NCI-H1694 (cell line): ENCODE measurements at regions not wholly inside any gene's neighbourhood (a gene's known extent, or its start where the extent isn't known, plus 50 kb on each side); places are given as distances from the start of the nearest gene placed in this dataset.
"Not testable (repeated sequence)": the region's sequence is repeated elsewhere in the genome, so short reads cannot be mapped to it uniquely, and the experiment has no call there.

ENCODE experiments used
- DNase-seq: peaks from one replicate; lab custom pipeline; 2025; lab: John Stamatoyannopoulos, UW

DNA sequence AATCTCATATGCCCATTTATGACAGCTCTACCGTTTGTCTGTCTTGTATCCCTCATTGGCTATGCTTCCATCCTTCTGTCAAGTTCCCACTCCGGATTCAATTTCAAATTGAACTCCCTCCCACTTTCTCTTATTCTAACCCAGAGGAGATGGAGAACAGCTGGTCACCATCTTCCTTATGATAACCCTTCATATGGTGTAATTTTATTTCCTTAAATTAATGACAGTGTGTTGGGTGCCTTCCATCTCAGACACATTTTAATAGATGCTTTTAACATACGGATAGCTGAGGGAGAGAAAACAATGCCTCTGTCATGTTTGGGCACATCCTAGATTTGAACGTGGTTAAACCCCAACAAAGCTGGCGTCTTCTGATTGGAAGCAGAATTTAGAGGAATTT lies 103.0 kb upstream of the PLXNA2 start:
- DNase-seq: peak; percentile 93

DNA sequence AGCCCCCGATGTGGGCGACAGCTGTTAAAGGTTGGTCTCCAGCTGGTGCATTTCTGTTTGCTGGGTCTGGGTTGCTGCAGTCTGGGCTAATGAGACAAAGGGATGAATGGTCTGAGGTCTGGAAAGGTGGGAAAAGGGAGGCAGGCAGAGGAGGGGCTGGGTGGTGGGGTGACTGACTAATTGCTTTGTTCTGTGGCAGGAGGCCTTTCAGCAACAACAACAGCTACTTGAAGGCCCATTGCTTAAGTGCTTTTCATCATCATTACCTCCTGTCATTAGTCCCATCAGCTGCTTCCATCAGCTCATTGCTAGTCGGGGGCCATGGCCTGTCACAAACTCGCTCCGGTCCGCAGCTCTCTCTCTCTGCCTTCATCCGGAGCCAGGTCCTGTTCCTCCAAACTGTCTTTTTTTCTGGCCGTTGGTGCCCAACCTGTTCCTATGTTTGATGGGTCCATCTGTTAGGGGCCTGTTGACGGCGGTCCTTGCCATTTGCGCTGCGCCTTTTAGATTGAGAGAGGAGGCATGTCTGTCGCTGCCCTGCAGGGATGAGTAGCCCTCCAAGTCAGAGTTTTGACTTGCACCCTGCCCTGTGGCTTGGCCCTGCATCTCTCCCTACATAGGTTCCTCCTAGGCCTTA lies 105.6 kb upstream of the PLXNA2 start:
- peak; percentile 38 for DNase-seq

DNA sequence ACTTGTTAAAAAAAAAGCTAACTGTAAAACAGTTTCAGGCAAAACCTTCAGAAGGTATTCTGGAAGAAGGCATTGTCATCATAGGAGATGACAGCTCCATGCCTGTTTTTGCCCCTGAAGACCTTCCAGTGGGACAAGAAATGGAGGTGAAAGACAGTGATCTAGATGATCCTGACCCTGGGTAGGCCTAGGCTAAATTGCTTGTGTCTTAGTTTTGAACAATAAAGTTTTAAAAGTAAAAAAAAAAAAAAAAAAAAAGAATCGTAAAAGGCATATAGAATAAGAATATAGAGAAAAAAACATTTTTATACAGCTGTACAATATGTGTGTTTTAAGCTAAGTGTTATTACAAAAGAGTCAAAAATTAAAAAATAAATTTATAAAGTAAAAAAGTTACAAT lies 106.6 kb upstream of the PLXNA2 start:
- DNase-seq: no peak

GRCh38 chr1:208351838-208352237 lies 107.7 kb upstream of the PLXNA2 start:
- DNase-seq: no peak

DNA sequence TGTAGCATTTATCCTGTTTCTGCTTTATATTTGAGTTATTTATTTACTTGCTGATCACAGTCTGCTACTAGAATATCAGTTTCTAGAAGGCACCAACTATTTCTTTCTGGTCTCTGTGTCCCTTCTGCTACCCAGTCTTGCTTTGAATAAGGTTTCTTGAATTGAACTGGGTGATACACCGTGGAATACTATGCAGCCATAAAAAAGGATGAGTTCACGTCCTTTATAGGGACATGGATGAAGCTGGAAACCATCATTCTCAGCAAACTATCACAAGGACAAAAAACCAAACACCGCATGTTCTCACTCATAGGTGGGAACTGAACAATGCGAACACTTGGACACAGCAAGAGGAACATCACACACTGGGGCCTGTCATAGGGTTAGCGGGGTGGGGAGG lies 109.6 kb upstream of the PLXNA2 start:
- DNase-seq: not testable (repeated sequence)

DNA sequence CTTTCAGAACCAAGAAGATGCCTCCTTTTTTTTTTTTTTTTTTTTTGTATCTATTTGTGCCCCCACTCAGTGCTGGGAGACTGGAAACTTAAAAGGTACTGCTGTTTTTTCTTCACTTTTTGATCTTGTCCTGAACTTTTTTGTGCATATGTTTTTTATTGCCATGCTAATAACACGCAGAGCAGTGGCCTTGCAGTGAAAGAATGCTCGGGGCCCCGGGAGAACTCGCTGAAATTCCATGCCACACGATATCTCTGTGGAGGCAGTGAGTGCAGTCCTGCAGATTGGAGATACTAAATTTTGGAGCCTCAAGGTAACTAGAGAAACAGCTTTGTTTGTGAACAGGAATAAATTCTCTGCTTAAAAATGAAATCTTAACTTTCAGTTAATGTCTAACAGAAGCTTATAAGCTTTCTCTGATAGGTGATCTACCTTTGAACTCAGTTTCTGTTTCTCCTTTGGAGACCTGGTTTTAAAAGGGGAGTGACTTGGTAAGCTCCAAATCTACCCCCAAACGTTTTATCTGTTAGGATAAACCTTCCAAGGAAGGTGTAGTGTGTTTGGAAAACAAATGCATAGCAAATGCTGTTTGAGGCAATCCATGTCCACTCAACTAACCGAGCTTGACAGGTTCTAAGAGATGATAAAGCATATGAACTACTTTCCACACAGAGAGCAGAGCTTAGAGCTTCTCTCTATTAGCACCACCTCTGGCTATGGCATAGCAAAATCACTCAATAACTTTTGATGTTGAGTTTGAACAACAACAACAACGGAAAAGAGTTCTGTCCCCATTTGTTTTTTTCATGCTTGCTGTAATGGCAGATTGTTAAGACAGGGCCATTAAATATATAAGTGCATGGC lies 113.7 kb upstream of the PLXNA2 start:
- DNase-seq: no peak

DNA sequence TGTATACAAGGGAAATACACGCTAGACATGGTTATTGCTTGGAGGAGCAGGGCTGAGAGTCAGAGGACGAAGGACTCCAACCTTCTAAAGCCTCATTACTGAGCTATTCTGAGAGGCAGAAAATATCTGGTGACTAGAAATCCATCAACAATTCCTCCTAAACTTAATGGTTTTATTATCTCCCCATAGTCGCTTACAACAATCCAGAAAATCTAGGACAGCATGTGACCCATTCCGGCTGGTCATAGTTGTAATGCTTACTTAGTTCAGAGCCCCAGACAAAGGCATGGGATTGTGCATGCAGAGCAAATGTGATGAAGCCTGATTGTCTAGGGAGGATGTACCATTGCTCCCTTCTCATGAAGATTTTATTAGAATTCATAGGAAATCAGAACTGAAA lies 114.5 kb upstream of the PLXNA2 start:
- no peak for DNase-seq

DNA sequence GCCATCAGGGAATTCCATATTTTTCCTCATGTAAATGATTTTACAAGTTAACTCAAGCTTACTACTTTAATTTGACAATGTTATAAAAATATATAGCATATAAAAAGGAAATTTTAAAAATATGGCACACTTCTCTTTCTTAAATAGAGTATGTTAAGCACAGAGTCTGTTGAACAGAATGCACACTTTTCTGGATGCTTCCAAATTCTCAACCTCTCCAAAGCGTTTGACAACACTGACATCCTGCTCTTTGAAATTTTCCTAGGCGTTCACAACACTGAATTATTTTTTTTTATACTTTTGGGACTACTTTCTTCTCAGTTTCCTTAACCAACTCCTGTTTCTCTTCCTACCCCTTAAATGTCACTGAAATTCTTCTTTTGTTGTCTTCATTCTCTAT lies 117.8 kb upstream of the PLXNA2 start:
- no peak for DNase-seq

DNA sequence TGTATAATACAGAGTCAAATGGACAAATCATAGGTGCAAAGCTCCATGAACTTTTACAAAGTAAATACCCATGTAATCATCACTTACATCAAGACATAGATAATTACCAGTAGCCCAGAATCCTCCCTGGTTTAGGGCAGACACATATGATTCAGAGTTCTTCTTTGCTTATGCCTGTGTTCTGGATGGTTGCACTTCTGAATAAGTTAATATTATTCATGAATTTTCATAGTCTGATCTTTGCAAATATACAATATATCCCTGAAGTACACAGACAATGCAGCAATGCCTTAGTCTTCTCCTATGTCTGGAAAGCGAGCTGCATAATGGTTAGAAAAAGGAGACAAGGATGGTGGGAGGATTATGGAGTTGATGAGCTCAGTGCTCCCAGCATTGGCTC lies 122.4 kb upstream of the PLXNA2 start:
- no peak for DNase-seq

- DNase-seq: no peak
Observed at GRCh38 chr1:208369045-208369444, 124.9 kb upstream of the PLXNA2 start.

- DNase-seq: no peak
Observed at GRCh38 chr1:208369658-208370057, 125.5 kb upstream of the PLXNA2 start.

GRCh38 chr1:208374391-208374941 lies 130.3 kb upstream of the PLXNA2 start:
- DNase-seq: no peak

GRCh38 chr1:208381481-208381880 lies 137.3 kb upstream of the PLXNA2 start:
- no peak for DNase-seq

GRCh38 chr1:208387908-208388811 lies 144.0 kb upstream of the PLXNA2 start:
- DNase-seq: no peak

DNA sequence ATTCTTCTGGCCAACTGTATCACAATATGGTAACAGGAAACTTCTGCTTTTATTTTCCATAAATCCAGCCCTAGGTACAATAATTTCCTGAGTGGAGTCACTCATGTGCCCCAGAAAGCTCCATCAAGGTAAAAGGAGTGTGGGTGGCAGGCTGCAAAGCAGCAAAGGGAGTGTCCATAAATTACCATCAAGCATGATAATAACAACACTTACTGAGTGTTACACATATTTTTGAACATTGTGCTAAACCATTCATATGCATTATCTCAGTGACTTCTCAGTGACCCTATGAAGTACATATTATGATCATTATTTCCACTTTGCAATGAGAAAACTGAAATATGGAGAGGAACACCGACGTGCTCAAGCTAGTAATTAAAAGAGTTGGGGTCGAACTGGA lies 149.2 kb upstream of the PLXNA2 start:
- DNase-seq: no peak

GRCh38 chr1:208393826-208394225 lies 149.6 kb upstream of the PLXNA2 start:
- no peak for DNase-seq

DNA sequence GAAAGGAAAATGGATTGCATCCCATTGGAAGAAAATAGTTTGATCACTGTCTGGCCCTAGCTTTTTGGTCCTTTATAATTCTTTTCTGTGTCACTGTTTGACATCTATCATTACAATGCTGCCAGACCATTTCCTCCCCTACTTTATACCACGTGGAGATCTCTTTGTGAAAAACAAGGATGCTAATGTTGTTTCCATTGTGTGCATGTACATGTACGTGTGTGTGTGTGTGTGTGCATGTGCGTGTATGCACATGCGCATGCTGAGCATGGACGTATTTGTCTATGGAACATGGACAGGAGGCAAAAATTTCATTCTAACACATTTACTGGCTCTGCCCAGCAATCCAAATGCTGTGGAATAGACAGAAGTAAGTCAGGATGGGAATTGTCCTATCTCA lies 153.1 kb upstream of the PLXNA2 start:
- DNase-seq: no peak

DNA sequence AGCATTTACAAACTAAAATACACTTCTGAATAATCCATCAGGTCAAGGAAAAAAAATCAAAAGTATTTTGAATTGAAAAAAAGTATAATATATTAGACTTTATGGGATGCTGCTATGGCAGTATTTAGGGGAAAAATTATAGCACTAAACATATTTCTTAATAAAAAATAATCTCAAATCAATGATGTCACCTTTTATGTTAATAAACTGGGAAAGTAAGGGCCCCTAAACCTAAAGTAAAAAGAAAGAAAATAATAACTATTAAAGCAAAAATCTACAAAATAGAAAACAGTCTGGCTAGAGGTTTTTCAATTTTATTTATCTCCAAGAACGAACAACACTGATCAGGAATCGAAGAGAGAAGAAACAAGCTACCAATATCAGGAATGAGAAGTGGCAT lies 160.8 kb upstream of the PLXNA2 start:
- DNase-seq: no peak

GRCh38 chr1:208409176-208409575 lies 165.0 kb upstream of the PLXNA2 start:
- DNase-seq: no peak

DNA sequence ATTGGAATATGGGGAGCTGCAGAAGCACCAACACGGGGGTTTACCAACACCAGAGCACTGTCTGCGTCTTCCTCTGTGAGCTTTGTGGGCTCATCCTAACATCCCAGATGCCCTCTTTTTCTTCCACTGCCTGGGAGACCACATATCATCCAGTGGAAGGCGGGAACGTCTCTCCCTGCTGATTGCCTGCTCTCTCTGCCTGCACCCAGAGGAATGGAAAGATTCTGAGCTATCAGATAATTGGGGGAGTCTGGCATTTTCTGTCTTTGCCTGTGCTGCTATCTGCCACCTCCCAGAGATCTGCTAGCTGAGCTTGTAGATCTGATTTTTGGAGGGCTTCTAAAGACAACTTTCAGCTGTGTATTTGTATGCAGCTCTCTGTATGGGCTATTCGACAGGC lies 166.2 kb upstream of the PLXNA2 start:
- DNase-seq: no peak

DNA sequence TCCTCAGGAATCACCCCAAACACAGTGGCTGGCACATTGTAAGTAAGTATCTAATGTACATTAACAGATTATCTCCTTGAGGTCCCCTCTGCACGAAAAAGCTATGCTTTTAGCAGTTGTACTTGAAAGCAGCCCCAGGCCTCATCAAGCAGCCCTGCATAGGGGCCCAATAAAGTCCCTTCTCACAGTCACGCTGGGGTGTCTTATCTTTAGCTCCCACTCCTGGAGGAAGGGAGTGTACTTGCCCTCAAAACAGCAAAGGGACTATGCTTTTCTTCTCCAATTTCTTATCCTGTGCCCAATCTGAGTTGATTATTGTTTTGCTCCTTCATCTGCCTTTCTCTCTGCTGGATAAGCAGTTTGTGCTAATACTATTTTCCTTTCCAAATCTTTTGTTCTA lies 168.8 kb upstream of the PLXNA2 start:
- DNase-seq: no peak

GRCh38 chr1:208418667-208419066 lies 174.5 kb upstream of the PLXNA2 start:
- DNase-seq: no peak
